HT-29 (cell line): ENCODE measurements at regions not wholly inside any gene's neighbourhood (a gene's known extent, or its start where the extent isn't known, plus 50 kb on each side); places are given as distances from the start of the nearest gene placed in this dataset.
"Not testable (repeated sequence)": the region's sequence is repeated elsewhere in the genome, so short reads cannot be mapped to it uniquely, and the experiment has no call there.

Source experiments
- DNase-seq: peaks from one replicate; pipeline ENCODE4 v3.0.0-alpha.2; 2015; ENCODE audit warnings: low spot score

DNA sequence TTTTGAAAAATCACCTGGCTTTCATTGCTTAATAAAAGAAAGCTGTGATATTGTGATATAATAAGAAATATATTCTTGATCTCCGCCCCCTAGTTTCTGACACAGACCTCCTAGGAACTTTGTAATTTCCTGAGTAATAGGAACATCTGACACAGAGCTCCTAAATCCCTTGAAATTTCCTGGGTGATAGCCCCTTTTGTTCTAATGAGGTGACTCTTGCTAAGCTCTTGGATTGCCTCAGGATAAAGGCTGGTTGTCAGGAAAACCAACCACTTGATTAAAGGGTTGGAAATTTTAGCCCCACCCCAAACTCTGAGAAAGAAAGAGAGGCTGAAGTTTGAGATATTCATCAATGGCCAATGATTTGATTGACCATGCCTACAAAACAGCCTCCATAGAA lies 326.4 kb upstream of the KIF2B start:
- no peak for DNase-seq

DNA sequence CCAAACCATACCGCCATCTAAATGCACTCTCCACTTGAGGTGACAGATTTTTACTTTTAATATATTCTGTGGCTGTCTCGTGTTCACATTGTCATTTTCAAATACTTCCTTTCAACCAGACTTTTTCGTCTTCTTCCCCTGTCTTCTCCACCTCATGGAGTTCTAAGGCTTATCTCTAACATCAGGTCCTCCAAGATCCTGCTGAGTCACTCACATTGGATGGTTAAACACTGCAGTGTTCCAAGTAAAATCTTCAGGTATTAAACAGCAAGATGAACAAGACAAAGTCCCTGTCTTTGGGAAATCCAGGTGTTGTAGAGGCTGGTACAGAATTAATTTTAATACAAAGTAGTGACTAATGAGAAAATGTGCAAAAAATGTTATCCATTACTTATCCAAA lies 330.2 kb upstream of the KIF2B start:
- DNase-seq = no peak

DNA sequence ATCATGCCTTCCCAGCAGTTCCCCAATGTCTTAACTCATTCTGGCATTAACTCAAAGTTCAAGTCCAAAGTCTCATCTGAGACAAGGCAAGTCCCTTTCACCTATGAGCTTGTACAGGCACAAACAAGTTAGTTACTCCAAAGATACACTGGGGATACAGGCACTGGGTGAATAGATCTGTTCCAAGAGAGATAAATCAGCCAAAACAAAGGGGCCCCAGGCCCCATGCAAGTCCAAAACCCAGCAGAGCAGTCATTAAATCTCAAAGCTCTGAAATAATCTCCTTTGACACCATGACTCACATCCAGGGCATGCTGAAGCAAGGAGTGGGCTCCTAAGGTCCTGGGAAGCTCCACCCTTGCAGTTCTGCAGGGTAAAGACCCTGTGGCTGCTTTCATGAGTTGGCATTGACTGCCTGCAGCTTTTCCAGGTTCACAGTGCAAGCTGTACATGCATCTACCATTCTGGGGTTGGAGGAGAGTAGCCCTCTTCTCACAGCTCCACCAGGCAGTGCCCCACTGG lies 332.2 kb upstream of the KIF2B start:
- no peak for DNase-seq

DNA sequence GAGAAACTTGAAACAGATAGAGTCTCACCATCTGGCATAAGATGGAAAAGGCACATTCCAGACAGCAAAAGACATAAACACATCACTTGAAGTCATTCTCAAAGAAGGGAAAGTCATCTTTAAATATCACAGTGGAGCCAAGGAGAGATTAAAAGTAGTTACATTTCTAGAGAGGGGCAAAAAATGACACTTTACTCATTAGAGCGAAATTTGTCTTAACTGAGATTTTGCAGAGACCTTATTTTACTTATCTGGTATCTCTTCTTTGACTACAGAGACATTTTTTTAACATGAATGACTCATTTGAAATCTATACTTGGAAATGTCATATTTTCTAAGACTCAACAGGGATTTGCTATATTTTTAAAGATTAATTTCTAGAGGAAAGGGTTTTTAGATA lies 339.0 kb upstream of the KIF2B start:
- no peak for DNase-seq

DNA sequence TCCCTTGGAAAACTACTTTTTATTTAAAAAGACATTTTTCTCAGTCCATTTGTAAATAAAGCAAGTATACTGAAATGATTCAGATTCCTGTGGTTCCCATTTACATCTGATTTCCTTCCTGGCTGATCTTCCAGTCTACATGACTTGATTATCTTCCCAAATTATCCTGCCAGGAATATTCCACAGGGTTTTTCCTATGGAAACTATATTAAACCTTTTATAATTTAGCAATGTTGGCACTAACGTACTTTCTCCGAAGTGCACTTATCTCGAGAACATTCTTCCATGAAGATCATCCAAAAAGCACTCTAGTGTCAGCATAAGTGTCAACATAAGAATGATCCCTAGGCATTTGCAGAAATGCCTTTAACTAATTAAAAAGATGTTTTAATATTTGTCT lies 347.7 kb upstream of the KIF2B start:
- no peak for DNase-seq

DNA sequence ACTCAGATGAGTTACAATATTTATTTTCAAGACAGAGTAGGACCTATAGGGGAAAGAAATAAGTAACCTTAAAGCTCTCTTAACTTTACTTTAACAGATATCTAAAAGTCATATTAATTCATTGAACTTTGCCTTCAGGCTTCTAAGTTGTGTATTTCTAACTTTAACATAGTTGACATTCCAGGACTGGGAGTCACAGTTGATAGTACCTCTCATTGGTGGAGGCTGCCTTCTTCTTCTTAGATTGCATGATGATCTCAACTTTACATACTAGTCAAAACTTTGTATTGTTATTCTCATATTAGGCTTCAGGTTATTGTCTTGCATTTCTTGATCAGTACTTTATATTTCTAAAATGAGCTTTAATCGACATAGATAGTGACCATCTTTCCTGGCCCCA lies 350.1 kb upstream of the KIF2B start:
- DNase-seq = no peak

DNA sequence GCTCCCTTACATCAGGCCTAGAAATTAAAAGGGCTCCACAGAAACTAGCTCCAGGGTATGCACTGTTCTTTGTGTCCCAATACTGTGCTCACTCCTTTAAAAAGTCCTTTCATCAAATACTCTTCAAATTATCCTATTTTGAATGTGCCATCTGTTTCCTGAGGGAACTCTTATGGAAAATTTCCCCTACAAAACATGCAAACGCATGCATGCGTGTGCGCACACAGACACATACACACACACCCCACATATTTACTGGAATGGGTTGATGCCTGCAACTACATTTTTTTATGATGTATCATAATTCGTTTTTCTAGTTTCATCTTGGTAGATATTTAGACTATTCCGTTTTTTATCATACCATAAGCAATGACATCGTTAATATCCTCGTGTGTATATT lies 351.2 kb upstream of the KIF2B start:
- DNase-seq = no peak

DNA sequence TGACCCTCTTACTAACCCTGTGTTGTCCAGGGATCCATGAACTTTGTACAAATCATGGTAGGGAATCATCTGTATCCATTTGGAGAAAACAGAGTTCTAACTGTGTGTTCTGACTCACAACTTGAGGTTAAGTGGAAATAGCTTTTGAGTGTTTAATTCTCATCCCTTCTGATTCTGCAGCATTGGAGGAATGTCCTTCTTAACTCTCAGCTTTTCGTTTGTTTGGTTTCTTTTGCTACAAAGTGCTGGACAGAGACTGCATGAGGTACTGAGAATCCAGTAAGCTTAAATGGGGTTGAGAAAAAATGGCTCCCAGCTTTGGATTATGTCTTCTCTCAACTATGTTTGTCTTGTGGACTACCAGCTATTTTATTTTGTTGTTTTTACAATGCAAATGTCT lies 352.1 kb upstream of the KIF2B start:
- no peak for DNase-seq

DNA sequence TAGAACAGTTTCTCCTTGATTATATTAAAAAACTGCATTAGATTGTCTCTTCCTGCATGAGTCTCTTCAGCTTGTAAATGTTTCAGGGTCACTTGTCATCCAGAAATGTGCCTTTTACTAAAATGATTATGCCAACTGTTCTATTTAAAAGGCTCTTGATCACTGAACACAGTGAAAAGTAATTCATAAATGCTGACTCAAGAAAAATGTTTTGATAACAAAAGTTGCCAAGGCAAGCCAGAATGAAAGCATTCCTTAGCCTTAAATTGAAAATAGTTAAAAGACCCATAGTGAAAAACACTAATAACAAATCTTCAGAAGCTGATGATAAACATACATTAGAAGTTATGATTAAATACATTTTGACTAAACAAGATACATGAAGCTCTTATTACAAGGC lies 356.0 kb upstream of the KIF2B start:
- no peak for DNase-seq

DNA sequence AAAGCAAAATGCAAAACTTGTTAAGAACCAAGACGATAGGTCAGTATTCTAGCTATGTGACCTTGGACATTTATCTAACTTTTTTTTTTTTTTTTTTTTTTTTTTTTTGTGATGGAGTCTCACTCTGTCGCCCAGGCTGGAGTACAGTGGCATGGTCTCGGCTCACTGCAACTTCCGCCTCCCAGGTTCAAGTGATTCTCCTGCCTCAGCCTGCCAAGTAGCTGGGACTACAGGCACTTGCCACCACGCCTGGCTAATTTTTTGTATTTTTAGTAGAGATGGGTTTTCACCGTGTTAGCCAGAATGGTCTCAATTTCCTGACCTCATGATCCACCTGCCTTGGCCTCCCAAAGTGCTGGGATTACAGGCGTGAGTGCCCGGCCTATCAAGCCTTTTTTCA lies 358.3 kb upstream of the KIF2B start:
- not testable (repeated sequence) for DNase-seq

DNA sequence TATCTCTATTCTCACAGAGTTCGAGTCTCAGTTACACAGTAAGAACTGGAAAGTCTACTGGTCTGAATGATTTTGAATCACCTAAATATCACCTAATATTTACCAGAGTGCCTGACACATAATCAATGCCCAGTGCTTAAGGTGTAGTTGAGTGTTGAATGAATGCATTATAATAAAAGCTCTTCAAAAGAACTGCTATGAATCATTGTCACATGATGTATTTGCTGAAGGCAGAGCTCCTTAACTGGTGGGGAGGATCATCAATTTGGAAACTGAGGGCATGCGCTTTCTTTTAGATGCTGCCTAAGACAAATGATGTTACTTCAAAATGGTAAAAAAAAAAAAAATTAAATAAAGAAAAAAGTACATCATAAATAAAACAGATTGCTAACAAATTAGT lies 359.4 kb upstream of the KIF2B start:
- no peak for DNase-seq

DNA sequence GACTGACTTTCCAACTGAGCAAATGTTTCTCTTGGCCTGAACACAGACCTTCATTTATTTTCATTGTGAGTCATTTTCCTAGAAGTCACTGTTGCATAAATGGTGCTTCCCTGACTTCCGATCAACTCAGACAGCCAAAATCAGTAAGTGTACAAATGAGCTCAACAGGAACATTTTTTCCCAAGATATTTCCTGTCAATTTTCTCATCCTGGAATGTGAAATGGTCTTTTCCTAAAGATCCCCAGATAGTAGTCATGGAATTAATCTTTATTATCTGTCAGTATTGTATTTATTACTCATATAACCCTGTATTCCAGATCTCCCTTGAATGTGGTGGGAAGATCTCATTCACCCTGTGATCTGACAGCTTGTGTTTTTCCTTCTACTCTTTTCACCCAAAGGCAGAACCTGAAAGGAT lies 360.3 kb upstream of the KIF2B start:
- DNase-seq = no peak

DNA sequence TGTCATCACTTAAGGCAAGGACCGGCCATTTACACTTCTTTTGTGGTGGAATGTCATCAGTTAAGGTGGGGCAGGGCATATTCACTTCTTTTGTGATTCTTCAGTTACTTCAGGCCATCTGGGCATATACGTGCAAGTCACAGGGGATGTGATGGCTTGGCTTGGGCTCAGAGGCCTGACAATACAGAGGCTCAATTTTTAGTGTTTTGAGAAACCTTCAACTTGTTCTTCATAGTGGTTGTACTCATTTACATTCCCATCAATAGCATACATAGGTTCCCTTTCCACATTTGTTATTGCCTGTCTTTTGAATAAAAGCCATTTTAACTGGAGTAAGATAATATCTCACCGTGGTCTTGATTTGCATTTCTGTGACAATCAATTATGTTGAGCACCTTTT lies 366.8 kb upstream of the KIF2B start:
- not testable (repeated sequence) for DNase-seq

DNA sequence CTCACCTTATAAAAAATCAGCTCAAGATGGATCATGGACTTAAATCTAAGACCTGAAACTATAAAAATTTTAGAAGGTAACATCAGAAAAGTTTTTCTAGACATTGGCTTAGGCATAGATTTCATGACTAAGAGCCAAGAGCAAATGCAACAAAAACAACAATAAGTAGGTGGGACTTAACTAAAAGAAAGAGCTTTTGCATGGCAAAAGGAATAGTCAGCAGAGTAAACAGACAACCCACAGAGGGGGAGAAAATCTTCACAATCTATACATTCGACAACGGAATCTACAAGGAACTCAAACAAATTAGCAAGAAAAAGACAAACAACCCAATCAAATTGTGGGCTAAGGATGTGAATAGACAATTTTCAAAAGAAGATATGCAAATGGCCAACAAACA lies 368.4 kb upstream of the KIF2B start:
- DNase-seq = no peak

DNA sequence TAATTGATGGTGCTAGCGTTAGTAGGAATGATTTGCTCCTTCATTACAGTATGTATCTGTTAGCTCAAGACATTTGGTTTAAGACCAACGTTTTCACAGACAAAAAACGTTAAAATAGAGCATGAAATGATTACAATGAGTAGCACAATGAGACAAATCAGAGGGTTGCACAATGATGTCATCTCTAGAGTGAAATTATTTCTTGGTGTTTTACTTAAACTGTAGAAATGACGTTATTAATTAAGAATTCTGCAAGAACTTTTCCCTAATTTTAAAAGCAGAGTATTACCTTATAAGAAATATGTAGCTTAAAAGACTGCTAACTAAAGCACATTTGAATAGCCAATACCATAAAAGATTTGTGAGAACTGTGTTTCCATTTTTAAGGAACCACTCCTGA lies 373.4 kb upstream of the KIF2B start:
- no peak for DNase-seq

DNA sequence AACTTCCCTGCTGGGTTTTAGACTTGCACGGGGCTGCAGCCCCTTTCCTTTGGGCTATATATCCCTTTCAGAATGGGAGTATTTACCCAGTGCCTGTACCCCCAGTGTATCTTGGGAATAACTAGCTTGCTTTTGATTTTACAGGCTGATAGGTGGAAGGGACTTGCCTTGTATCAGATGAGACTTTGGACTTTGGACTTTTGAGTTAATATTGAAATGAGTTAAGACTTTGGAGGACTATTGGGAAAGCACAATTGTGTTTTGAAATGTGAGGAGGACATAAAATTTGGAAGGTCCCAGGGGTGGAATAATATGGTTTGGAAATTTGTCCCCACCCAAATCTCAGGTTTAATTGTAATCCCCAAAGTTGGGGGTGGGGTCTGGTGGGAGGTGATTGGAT lies 393.8 kb upstream of the KIF2B start:
- DNase-seq = no peak

DNA sequence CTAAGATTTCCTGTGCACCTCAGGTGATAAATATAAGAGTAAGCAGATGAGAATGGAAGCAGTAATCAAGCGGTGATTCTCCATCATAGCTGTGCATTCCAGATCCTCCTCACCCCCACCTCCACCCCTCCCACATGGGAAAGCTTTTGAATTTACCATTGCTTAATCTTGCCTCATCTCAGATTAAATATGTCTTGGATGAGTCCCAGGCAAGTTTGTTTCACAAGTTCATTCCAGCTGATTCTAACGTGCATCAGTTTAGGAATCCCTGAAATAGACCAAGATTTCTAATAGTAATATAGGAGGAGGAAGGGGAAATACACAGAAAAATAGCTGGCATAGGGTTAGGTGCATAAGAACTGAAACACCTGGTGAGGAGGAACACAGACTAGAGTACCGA lies 396.2 kb upstream of the KIF2B start:
- DNase-seq = no peak

DNA sequence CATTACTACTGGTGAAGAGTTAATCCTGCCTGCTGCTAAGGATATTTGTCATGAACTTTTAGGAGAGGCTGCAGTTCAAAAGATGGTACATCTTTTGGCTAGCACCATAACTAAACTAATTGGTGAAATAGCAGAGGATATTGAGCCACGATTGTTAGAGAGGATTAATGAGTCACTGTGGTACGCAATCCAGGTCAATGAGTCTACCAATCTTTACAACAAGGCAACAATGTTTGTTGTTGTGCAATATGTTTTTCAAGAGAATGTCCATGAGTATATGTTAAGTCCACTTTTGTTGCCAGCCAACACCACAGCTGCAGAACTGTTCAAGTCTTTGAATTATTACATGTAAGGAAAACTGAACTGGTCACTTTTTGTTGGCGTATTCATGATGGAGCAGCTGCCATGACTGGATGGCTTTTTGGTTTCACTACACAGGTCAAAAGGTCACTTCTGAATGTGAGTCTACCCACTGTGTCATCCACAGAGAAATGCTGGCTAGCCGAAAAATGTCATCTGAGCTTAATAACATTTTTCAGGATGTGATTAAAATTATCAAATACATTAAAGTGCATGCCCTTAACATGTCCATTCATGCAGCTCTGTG lies 402.6 kb upstream of the KIF2B start:
- DNase-seq = no peak

DNA sequence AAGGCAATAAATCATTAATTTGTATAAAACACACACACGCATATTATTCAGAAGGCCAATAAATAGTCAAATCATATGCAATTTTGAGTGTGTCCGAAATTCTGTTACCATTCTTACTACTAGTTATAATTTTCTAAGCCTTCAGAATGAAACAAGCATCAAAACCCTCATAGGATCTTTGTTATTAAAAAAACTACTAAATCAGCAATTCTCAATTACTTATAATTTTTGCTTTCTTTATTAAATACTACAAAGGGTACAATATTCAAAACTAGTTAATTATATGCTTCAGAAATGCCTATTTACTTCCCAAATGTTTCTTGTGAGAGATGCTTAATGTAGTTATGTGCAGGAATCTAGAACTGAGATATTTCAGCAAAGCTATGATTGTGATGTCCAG lies 413.1 kb upstream of the KIF2B start:
- DNase-seq = no peak

DNA sequence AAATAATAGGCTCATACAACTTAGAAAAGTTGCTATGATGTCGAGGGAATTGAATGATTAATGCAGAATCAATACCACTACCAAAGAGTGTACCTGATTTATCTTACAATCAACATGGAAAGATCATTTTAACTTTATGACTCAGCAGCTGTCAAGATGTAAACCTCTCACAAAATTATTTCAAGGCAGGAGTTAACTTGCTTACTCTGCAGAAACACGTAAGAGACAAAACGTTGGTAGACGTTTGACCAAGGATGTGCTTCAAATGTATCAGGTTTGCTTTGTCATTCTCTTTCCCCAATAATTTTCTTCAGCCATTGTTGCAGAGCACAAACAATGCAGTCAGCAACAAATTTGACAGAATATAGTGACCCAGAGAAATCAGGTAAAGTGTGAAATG lies 415.8 kb upstream of the KIF2B start:
- no peak for DNase-seq

DNA sequence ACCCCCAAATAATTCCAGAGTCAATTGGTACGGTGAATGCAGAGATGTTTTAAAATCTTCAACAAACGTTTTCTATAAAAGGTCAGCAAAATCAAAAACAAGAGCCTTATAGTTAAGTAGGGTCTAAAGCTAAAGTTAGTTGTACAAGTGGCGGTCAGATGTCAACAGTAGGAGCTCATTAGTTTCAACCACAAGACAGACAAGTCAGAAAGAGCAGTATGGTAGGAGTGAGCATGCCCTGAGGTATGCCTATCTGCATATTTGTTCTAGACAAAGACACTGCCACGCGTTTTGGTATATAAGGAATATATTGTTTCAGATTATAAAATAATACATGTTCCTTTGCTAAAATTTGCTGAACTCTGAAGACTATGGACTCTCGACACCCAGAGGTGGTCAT lies 431.5 kb upstream of the KIF2B start:
- DNase-seq = no peak

DNA sequence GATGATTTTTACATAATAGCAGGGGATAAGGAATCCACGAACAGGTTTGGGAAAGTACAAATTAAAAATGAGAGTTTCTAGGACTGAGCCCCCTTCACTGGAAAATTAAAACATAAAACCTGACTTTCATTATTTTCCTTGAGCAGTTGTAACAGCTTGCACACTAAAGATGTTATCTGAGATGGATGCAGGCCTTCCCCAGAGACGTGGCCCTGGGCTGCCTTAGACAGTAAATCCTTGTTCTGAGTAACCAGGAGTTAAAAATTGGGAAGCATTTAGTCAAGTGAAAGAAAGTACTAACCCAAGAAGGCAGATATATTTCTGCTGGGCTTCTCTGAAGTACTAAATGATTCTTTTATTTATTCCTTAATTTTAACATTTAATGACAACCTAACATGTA lies 432.2 kb upstream of the KIF2B start:
- no peak for DNase-seq

DNA sequence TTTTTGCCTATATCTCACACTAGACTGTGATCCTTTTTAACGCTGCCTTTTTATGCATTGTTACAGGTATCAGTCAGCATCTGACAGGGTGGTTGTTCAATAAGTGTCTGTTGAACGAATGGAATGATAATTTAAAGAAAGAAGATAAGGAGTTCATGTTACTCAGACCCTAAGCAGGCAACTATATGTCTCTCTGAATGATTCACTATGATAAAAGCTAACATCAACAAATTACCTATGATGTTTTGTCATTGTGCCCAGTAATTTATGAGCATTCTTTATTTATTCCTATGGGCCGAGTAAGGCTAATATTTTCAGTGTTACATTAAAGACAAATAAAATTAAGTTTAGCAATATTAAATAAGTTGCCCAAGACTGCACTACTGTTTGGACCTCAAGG lies 435.0 kb upstream of the KIF2B start:
- DNase-seq = no peak

DNA sequence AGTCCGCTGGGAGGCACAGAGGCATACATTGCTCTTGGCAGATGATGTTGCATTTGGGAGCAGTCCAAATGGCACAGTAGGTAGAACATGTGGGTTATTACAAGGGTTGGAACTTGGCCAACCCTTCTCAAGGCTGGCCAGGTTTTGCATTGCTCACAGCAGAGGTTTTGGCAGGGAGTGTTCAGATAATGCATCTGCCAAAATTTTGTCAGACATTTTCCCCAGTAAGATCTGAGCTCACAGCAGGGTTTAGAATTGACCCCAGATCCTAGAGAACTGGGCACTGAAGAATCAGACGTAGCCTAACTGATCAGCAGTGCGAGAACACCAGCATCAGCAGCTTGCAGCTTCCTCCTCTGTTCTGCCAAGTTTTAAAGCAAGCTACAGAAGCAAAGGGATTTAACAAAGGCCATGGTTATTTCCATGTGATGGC lies 468.8 kb upstream of the KIF2B start:
- DNase-seq = no peak
